ENCODE measurements at regions not wholly inside any gene's neighbourhood (a gene's known extent, or its start where the extent isn't known, plus 50 kb on each side); places are given as distances from the start of the nearest gene placed in this dataset.
"Not testable (repeated sequence)": the region's sequence is repeated elsewhere in the genome, so short reads cannot be mapped to it uniquely, and the experiment has no call there.

- H3K4me3 ChIP-seq (ENCODE audit: low read depth, low read length) = no peak overlapping the region
- no peak for TF ChIP-seq CTCF (IDR thresholded peaks at IDR 0.05; ENCODE audit: low read depth, low read length, missing control alignments)
- DNase-seq (ENCODE audit: low read depth) = no peak
These were observed 64.2 kb downstream of the MRPL36 start for GRCh38 chr5:1735320-1735970.

- no peak for TF ChIP-seq CTCF (IDR thresholded peaks at IDR 0.05; ENCODE audit: low read depth, low read length, missing control alignments)
- DNase-seq (ENCODE audit: low read depth) = no peak
- no peak overlapping the region for H3K4me3 ChIP-seq (ENCODE audit: low read depth, low read length)
These were observed 64.7 kb downstream of the MRPL36 start for GRCh38 chr5:1734908-1735289.

GRCh38 chr5:1734271-1734907, 65.2 kb downstream of the MRPL36 start:
- no peak for TF ChIP-seq CTCF (IDR thresholded peaks at IDR 0.05; ENCODE audit: low read depth, low read length, missing control alignments)
- H3K4me3 ChIP-seq (ENCODE audit: low read depth, low read length) = no peak overlapping the region
- no peak for DNase-seq (ENCODE audit: low read depth)

- no peak overlapping the region for H3K4me3 ChIP-seq (ENCODE audit: low read depth, low read length)
- no peak for DNase-seq (ENCODE audit: low read depth)
- no peak for TF ChIP-seq CTCF (IDR thresholded peaks at IDR 0.05; ENCODE audit: low read depth, low read length, missing control alignments)
These were observed 66.3 kb downstream of the MRPL36 start for GRCh38 chr5:1733369-1733768.

- no peak for TF ChIP-seq CTCF (IDR thresholded peaks at IDR 0.05; ENCODE audit: low read depth, low read length, missing control alignments)
These were observed 66.7 kb downstream of the MRPL36 start for GRCh38 chr5:1732945-1733344.

GRCh38 chr5:1732238-1732941, 67.2 kb downstream of the MRPL36 start:
- DNase-seq (ENCODE audit: low read depth) = no peak
- TF ChIP-seq CTCF (IDR thresholded peaks at IDR 0.05; ENCODE audit: low read depth, low read length, missing control alignments) = no peak
- no peak overlapping the region for H3K4me3 ChIP-seq (ENCODE audit: low read depth, low read length)

More at GRCh38 chr5:1732945-1733344, 66.7 kb downstream of the MRPL36 start:
- no peak for DNase-seq (ENCODE audit: low read depth)
- no peak overlapping the region for H3K4me3 ChIP-seq (ENCODE audit: low read depth, low read length)

- not testable (repeated sequence) for H3K4me3 ChIP-seq (ENCODE audit: low read depth, low read length); DNase-seq (ENCODE audit: low read depth)
These were observed 67.8 kb downstream of the MRPL36 start for GRCh38 chr5:1731855-1732237.
